ENCODE measurements at regions not wholly inside any gene's neighbourhood (a gene's known extent, or its start where the extent isn't known, plus 50 kb on each side); places are given as distances from the start of the nearest gene placed in this dataset.

GRCh38 chr10:3401491-3401938 lies 228.9 kb upstream of the PITRM1 start:
- Histone ChIP-seq H3K27me3 (ENCODE audit: control insufficient read depth, low read length) (no peaks in the 10 kb centered on the region), H3K4me1 (ENCODE audit: control insufficient read depth, low read length) (no peaks in the 10 kb centered on the region), H3K9me2 (replicated peaks; ENCODE audit: control insufficient read depth, low read length) (no peaks in the 10 kb centered on the region), H3K9me3 (ENCODE audit: control insufficient read depth, insufficient read depth, low read length) (no peaks in the 10 kb centered on the region), H3K4me3 (ENCODE audit: low read length) (no peak overlapping the region), H3K4me2 (ENCODE audit: low read length) (no peak overlapping the region), H3F3A (ENCODE audit: control insufficient read depth, insufficient read depth) (no peaks in the 10 kb centered on the region), H3K27ac (ENCODE audit: low read depth, low read length) (no peak overlapping the region), H3K36me3 (ENCODE audit: control insufficient read depth, low read length) (no peaks in the 10 kb centered on the region), H3K79me2 (ENCODE audit: control insufficient read depth, low read length) (no peaks in the 10 kb centered on the region), H4K20me1 (ENCODE audit: control insufficient read depth, insufficient read depth, low read depth, low read length) (no peaks in the 10 kb centered on the region)
- TF ChIP-seq EZH2phosphoT487 (IDR thresholded peaks at IDR 0.05; ENCODE audit: borderline replicate concordance, low read length) (no peak), CTCF (IDR thresholded peaks at IDR 0.05; ENCODE audit: low read depth, low read length, poor library complexity, severe bottlenecking) (no peak)

DNA sequence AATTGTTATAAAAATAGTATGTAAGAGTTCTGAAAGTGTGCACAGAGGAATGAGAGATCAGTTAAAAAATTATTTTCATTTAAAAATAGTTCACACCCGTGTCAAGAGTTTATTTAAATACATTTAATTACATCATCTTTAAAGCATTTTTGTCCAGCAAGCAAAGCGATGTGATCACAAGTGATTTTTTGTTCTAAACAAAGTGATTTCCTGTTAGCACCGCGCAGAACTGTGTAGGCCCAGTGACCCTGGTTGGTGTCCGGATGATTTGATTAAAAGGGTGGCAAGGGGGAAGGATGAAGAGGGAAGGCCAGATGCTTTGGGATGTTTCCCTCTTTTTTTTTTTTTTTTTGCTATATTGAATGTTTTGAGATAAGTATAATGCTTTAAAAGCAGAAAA lies 227.8 kb upstream of the PITRM1 start:
- H3K36me3 ChIP-seq (ENCODE audit: control insufficient read depth, low read length) = no peaks in the 10 kb centered on the region
- H3K4me2 ChIP-seq (ENCODE audit: low read length) = no peak overlapping the region
- no peak overlapping the region for H3K4me3 ChIP-seq (ENCODE audit: low read length)
- no peaks in the 10 kb centered on the region for H3F3A ChIP-seq (ENCODE audit: control insufficient read depth, insufficient read depth)
- no peaks in the 10 kb centered on the region for H3K27me3 ChIP-seq (ENCODE audit: control insufficient read depth, low read length)
- no peaks in the 10 kb centered on the region for H3K9me2 ChIP-seq (replicated peaks; ENCODE audit: control insufficient read depth, low read length)
- no peaks in the 10 kb centered on the region for H3K4me1 ChIP-seq (ENCODE audit: control insufficient read depth, low read length)
- no peak for TF ChIP-seq EZH2phosphoT487 (IDR thresholded peaks at IDR 0.05; ENCODE audit: borderline replicate concordance, low read length)
- no peak for TF ChIP-seq CTCF (IDR thresholded peaks at IDR 0.05; ENCODE audit: low read depth, low read length, poor library complexity, severe bottlenecking)
- H3K79me2 ChIP-seq (ENCODE audit: control insufficient read depth, low read length) = no peaks in the 10 kb centered on the region
- H3K27ac ChIP-seq (ENCODE audit: low read depth, low read length) = no peak overlapping the region
- no peaks in the 10 kb centered on the region for H4K20me1 ChIP-seq (ENCODE audit: control insufficient read depth, insufficient read depth, low read depth, low read length)
- no peaks in the 10 kb centered on the region for H3K9me3 ChIP-seq (ENCODE audit: control insufficient read depth, insufficient read depth, low read length)

- Histone ChIP-seq H3K27me3 (ENCODE audit: control insufficient read depth, low read length) (no peaks in the 10 kb centered on the region), H4K20me1 (ENCODE audit: control insufficient read depth, insufficient read depth, low read depth, low read length) (no peaks in the 10 kb centered on the region), H3K9me3 (ENCODE audit: control insufficient read depth, insufficient read depth, low read length) (no peaks in the 10 kb centered on the region), H3K4me2 (ENCODE audit: low read length) (no peak overlapping the region), H3K4me1 (ENCODE audit: control insufficient read depth, low read length) (no peaks in the 10 kb centered on the region), H3K4me3 (ENCODE audit: low read length) (no peak overlapping the region), H3F3A (ENCODE audit: control insufficient read depth, insufficient read depth) (no peaks in the 10 kb centered on the region), H3K27ac (ENCODE audit: low read depth, low read length) (no peak overlapping the region), H3K36me3 (ENCODE audit: control insufficient read depth, low read length) (no peaks in the 10 kb centered on the region), H3K9me2 (replicated peaks; ENCODE audit: control insufficient read depth, low read length) (no peaks in the 10 kb centered on the region), H3K79me2 (ENCODE audit: control insufficient read depth, low read length) (no peaks in the 10 kb centered on the region)
- TF ChIP-seq CTCF (IDR thresholded peaks at IDR 0.05; ENCODE audit: low read depth, low read length, poor library complexity, severe bottlenecking) (no peak), EZH2phosphoT487 (IDR thresholded peaks at IDR 0.05; ENCODE audit: borderline replicate concordance, low read length) (no peak)
These were observed 227.2 kb upstream of the PITRM1 start for GRCh38 chr10:3399756-3400155.
